OCI-LY1 (cell line): ENCODE measurements at regions not wholly inside any gene's neighbourhood (a gene's known extent, or its start where the extent isn't known, plus 50 kb on each side); places are given as distances from the start of the nearest gene placed in this dataset.

Source experiments
- CTCF ChIP-seq: fragments of 200-600 bp; sonication (generic), shearing (Covaris generic); IDR thresholded peaks from 2 replicates; pipeline ENCODE4 v1.5.1; 2017; ENCODE audit warnings: mild to moderate bottlenecking, antibody characterized with exemption, low read length, moderate library complexity, mixed read lengths
- EZH2 ChIP-seq: fragments of 200-600 bp; sonication (generic), shearing (Covaris generic); IDR thresholded peaks from 2 replicates; pipeline ENCODE4 v1.8.0; 2017; ENCODE audit warnings: borderline replicate concordance, mixed run types, mild to moderate bottlenecking, antibody characterized with exemption, low read length, moderate library complexity, mixed read lengths

GRCh38 chr12:14187002-14187401 is 178.5 kb upstream of the ATF7IP start:
- no peak for TF ChIP-seq CTCF
- no peak for TF ChIP-seq EZH2
